ENCODE measurements at regions not wholly inside any gene's neighbourhood (a gene's known extent, or its start where the extent isn't known, plus 50 kb on each side); places are given as distances from the start of the nearest gene placed in this dataset.
"Not testable (repeated sequence)": the region's sequence is repeated elsewhere in the genome, so short reads cannot be mapped to it uniquely, and the experiment has no call there.

DNA sequence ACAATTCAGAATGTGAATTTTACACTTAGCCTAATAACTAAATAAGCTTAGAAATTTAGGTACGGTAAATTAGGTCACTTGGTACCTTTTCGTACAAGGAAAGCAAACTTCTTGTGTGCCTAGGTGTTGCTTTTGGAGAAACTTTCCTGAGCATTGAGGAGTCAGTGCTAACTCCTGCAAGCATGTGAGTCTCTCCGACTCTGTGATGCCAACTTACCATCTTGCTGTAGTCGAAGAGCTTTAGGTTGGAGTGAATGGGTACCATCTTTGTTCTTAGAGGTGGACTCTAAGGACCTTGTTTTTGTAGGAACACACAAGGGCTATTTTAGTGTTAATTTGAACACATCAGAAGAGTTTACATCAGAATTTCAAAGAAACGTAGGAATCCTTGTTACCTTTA lies 688.9 kb downstream of the USP25 start:
- intact Hi-C loops (cut with DNase I), result no loop called here
- no peak for DNase-seq (ENCODE audit: low spot score)

DNA sequence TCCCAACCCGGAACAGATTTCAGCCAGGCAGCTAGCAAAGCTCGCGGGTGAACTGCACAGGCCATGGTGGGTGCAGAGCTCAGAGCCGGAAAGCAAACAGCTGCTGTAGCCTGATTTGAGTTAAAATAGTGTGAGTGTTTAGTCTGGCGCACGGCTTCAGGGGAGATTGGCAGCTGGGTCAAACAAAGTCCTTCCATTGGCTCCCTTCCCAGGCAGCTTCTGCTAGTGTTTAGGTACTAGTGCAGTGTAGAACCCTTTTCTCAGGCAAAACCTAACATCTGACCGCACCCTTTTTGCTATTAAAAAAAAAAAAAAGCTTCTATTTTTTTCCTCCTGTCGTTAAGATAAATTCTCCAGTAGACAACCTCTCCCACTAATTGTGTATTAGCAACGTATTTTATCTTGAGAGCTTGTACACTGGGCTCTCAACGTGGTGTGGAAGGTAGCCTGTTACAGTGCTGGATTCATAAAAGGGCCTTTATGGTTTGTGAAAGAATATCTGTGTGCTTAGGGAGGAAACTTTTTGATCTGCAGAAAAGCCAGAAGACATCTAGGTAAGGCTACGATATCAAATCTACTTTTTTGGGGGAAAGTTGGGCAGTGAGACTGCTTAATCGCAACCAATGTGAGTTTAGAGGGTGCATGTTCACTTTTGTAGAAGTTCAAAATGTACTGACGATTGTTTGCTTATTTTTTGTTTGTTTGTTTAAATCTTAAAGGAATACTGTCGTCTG lies 689.6 kb downstream of the USP25 start:
- intact Hi-C loops (cut with DNase I), result no loop called here
- peak; percentile 80 for DNase-seq (ENCODE audit: low spot score)

GRCh38 chr21:16420031-16420724 lies 690.4 kb downstream of the USP25 start:
- DNase-seq (ENCODE audit: low spot score), result no peak
- intact Hi-C loops (cut with DNase I), result no loop called here

GRCh38 chr21:16421007-16421406 lies 691.2 kb downstream of the USP25 start:
- intact Hi-C loops (cut with DNase I), result no loop called here
- no peak for DNase-seq (ENCODE audit: low spot score)

GRCh38 chr21:16421965-16422364 lies 692.2 kb downstream of the USP25 start:
- intact Hi-C loops (cut with DNase I), result no loop called here
- DNase-seq (ENCODE audit: low spot score), result no peak

GRCh38 chr21:16422702-16423101 lies 692.9 kb downstream of the USP25 start:
- intact Hi-C loops (cut with DNase I), result no loop called here
- DNase-seq (ENCODE audit: low spot score), result no peak

GRCh38 chr21:16423921-16424320 lies 694.1 kb downstream of the USP25 start:
- intact Hi-C loops (cut with DNase I), result no loop called here

GRCh38 chr21:16424331-16424751 lies 694.6 kb downstream of the USP25 start:
- DNase-seq (ENCODE audit: low spot score), result no peak
- intact Hi-C loops (cut with DNase I), result no loop called here

More at GRCh38 chr21:16423921-16424320, 694.1 kb downstream of the USP25 start:
- DNase-seq (ENCODE audit: low spot score), result no peak

GRCh38 chr21:16425376-16425775 lies 695.6 kb downstream of the USP25 start:
- intact Hi-C loops (cut with DNase I), result no loop called here
- no peak for DNase-seq (ENCODE audit: low spot score)

- intact Hi-C loops (cut with DNase I), result no loop called here
- DNase-seq (ENCODE audit: low spot score), result no peak
Observed at GRCh38 chr21:16426936-16427335, 697.2 kb downstream of the USP25 start.

- DNase-seq (ENCODE audit: low spot score), result no peak
- intact Hi-C loops (cut with DNase I), result no loop called here
Observed at GRCh38 chr21:16427587-16428087, 697.9 kb downstream of the USP25 start.

GRCh38 chr21:16437586-16437985 lies 707.8 kb downstream of the USP25 start:
- intact Hi-C loops (cut with DNase I), result no loop called here
- DNase-seq (ENCODE audit: low spot score), result no peak

GRCh38 chr21:16438761-16439160 lies 709.0 kb downstream of the USP25 start:
- no peak for DNase-seq (ENCODE audit: low spot score)
- intact Hi-C loops (cut with DNase I), result no loop called here

DNA sequence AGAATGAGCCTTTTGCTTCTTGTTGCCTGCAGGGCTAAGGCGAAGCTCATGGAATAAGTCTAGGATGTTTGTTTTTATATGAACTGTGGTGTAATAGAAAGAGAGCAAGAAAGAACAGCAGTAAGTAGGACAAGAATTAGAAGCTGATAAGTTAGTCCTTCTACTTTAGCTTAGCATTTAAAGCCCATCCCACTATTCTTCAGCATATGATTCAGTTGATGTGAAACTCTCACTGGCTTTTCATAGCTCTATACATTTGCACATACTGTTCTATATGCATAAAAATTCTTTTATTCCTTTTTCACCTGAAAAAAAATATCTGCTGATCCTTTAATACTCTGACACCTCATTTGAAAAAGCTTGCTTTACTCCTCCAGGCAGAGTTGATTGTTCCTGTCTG lies 712.0 kb downstream of the USP25 start:
- no peak for DNase-seq (ENCODE audit: low spot score)
- intact Hi-C loops (cut with DNase I), result no loop called here

GRCh38 chr21:16454399-16454798 lies 724.6 kb downstream of the USP25 start:
- no peak for DNase-seq (ENCODE audit: low spot score)
- intact Hi-C loops (cut with DNase I), result no loop called here

DNA sequence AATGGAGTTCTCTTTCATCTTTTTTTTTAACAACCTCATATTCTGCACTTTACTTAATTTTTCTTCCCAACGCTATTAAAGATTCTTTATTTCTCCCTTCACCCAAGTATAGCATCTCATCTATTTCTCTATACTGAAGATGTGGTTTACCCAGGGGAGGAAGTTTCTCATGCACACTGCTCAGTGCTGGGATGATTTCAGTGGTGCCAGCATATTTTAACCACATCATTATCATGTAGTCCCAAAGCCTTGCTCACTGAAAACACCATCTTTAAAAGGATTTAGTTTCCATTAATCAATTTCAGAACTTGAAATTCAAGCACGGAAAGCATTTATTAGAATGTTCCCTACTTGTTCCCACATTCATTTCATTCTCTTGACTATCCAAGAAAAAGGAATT lies 725.7 kb downstream of the USP25 start:
- no peak for DNase-seq (ENCODE audit: low spot score)
- intact Hi-C loops (cut with DNase I), result no loop called here

GRCh38 chr21:16455978-16456377 lies 726.2 kb downstream of the USP25 start:
- intact Hi-C loops (cut with DNase I), result no loop called here
- no peak for DNase-seq (ENCODE audit: low spot score)

DNA sequence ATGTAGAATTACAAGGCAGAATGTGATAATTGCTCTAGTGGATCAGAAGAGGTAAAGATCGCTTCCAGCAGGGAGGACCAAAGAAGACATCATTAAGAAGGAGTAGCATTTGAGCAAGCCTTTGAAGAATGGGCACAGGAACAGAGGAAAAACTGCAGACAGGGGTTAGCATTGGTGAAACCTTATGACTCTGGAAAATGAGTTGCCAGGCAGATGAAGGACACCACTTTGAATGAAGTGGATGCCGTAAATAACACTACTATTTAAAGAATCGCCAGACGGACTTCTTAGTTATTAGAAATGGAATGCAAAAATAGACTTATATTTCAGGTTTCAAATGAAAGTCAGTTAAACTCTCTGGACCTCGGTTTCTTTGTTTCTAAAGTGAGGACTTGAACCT lies 727.7 kb downstream of the USP25 start:
- DNase-seq (ENCODE audit: low spot score), result no peak
- intact Hi-C loops (cut with DNase I), result no loop called here

- DNase-seq (ENCODE audit: low spot score), result no peak
- intact Hi-C loops (cut with DNase I), result no loop called here
Observed at GRCh38 chr21:16460936-16461335, 731.2 kb downstream of the USP25 start.

- intact Hi-C loops (cut with DNase I); DNase-seq (ENCODE audit: low spot score): not testable (repeated sequence)
Observed at GRCh38 chr21:16464211-16464889, 734.6 kb downstream of the USP25 start.

All from posterior vena cava (tissue), 2 donors.